ENCODE measurements at regions not wholly inside any gene's neighbourhood (a gene's known extent, or its start where the extent isn't known, plus 50 kb on each side); places are given as distances from the start of the nearest gene placed in this dataset.

GRCh38 chr12:67427336-67427735 is 158.2 kb downstream of the CAND1 start:
- no peak for DNase-seq

- no peak for DNase-seq
Measured at GRCh38 chr12:67428431-67428830, 159.3 kb downstream of the CAND1 start.

GRCh38 chr12:67430708-67431335 is 161.7 kb downstream of the CAND1 start:
- DNase-seq: no peak

GRCh38 chr12:67431411-67432020 is 162.4 kb downstream of the CAND1 start:
- DNase-seq: no peak

- no peak for DNase-seq
Measured at GRCh38 chr12:67433385-67434175, 164.4 kb downstream of the CAND1 start.

- peak; percentile 73 for DNase-seq
Measured at GRCh38 chr12:67434671-67435370, 165.7 kb downstream of the CAND1 start.

- DNase-seq: no peak
Measured at GRCh38 chr12:67436230-67436629, 167.1 kb downstream of the CAND1 start.

- no peak for DNase-seq
Measured at GRCh38 chr12:67437011-67437410, 167.9 kb downstream of the CAND1 start.

- no peak for DNase-seq
Measured at GRCh38 chr12:67439611-67440010, 170.5 kb downstream of the CAND1 start.

- peak; percentile 58 for DNase-seq
Measured at GRCh38 chr12:67441736-67442346, 172.7 kb downstream of the CAND1 start.

- no peak for DNase-seq
Measured at GRCh38 chr12:67442347-67442841, 173.2 kb downstream of the CAND1 start.

- no peak for DNase-seq
Measured at GRCh38 chr12:67442896-67443295, 173.7 kb downstream of the CAND1 start.

- no peak for DNase-seq
Measured at GRCh38 chr12:67444542-67444941, 175.4 kb downstream of the CAND1 start.

GRCh38 chr12:67446716-67447115 is 177.6 kb downstream of the CAND1 start:
- DNase-seq: no peak

GRCh38 chr12:67447180-67447579 is 178.0 kb downstream of the CAND1 start:
- DNase-seq: no peak

- DNase-seq: no peak
Measured at GRCh38 chr12:67449591-67450052, 180.5 kb downstream of the CAND1 start.

- DNase-seq: no peak
Measured at GRCh38 chr12:67450441-67450840, 181.3 kb downstream of the CAND1 start.

- DNase-seq: no peak
Measured at GRCh38 chr12:67451206-67451605, 182.0 kb downstream of the CAND1 start.

GRCh38 chr12:67452119-67452805 is 183.1 kb downstream of the CAND1 start:
- no peak for DNase-seq

- DNase-seq: no peak
Measured at GRCh38 chr12:67453191-67453590, 184.0 kb downstream of the CAND1 start.

GRCh38 chr12:67455236-67455635 is 186.1 kb downstream of the CAND1 start:
- DNase-seq: no peak

- DNase-seq: peak; percentile 76
Measured at GRCh38 chr12:67456431-67456901, 187.3 kb downstream of the CAND1 start.

All from NCI-H226 (cell line).